ENCODE measurements at regions not wholly inside any gene's neighbourhood (a gene's known extent, or its start where the extent isn't known, plus 50 kb on each side); places are given as distances from the start of the nearest gene placed in this dataset.

- TF ChIP-seq EZH2 (IDR thresholded peaks at IDR 0.05) (no peak), POLR2AphosphoS5 (IDR thresholded peaks at IDR 0.05; ENCODE audit: borderline replicate concordance, low read depth, low read length) (no peak)
These were observed 245.0 kb upstream of the RPL38 start for GRCh38 chr17:73958453-73958852.

Data from SK-N-MC (cell line).